ENCODE measurements at regions not wholly inside any gene's neighbourhood (a gene's known extent, or its start where the extent isn't known, plus 50 kb on each side); places are given as distances from the start of the nearest gene placed in this dataset.

GRCh38 chr9:107632216-107632615, 142.6 kb upstream of the KLF4 start:
- H3K27ac ChIP-seq (ENCODE audit: extremely low read length, insufficient read depth, low read length): no peak overlapping the region
- CTCF ChIA-PET (ENCODE audit: low intra/inter-chr PET ratio, low total read pairs): no interaction called here
- H2AFZ ChIP-seq (ENCODE audit: low read length): no peak overlapping the region
- DNase-seq (ENCODE audit: low spot score) (no peak), FAIRE-seq (no peak), ATAC-seq (no peak)
- intact Hi-C loops (cut with micrococcal nuclease; ENCODE audit: unreplicated experiment): no loop called here
- no peaks in the 10 kb centered on the region for H3K4me1 ChIP-seq (ENCODE audit: insufficient read depth, low read length)
- H3K27me3 ChIP-seq (ENCODE audit: control insufficient read depth in 1 of 2, insufficient read depth in 2 of 2, low read length in 2 of 2): peaks cover 1 to 17% of the 10 kb centered on the region in 2 experiments; a peak in 4 of 5 replicates
- H3K36me3 ChIP-seq (replicated peaks in 1 of 2; ENCODE audit: control insufficient read depth in 1 of 2, insufficient read depth in 2 of 2, low read length in 2 of 2): no peaks in the 10 kb centered on the region
- H4K20me1 ChIP-seq (ENCODE audit: insufficient read depth, low read length): no peaks in the 10 kb centered on the region
- no peaks in the 10 kb centered on the region for H3K9me3 ChIP-seq (ENCODE audit: low read length)
- H3K9ac ChIP-seq (ENCODE audit: insufficient read depth, low read depth, low read length): no peak overlapping the region
- BruUV-seq (replicated peaks): no TSS peak
- WGBS (ENCODE audit: low lambda C conversion rate): 34% methylated on average over 9 of the region's 9 CpGs
- no peaks in the 10 kb centered on the region for H3K79me2 ChIP-seq (ENCODE audit: insufficient read depth, low read length)
- H3K4me2 ChIP-seq (ENCODE audit: low read depth, low read length): no peak overlapping the region
- no peak overlapping the region for H3K4me3 ChIP-seq (replicated peaks in 1 of 3; ENCODE audit: insufficient read depth in 1 of 3, low read depth in 2 of 3, low read length in 3 of 3)
- POLR2A ChIA-PET: no interaction called here
- in situ Hi-C loops (cut with HindIII; ENCODE audit: extremely low pct_ligation_motif_present, low pct_unique_long_range_greater_than_20kb): no loop called here
- TF ChIP-seq SOX13 (IDR thresholded peaks at IDR 0.05) (no peak), SOX13 (CRISPR knock-in tag; conservative IDR thresholded peaks at IDR 0.05 in 1 of 2, IDR thresholded peaks at IDR 0.05 in 1 of 2) (no peak), TEAD2 (CRISPR knock-in tag; IDR thresholded peaks at IDR 0.05) (no peak), ZNF30 (CRISPR knock-in tag; IDR thresholded peaks at IDR 0.05) (no peak), CHCHD3 (CRISPR knock-in tag; IDR thresholded peaks at IDR 0.05) (no peak), SNAPC4 (CRISPR knock-in tag; IDR thresholded peaks at IDR 0.05) (no peak), ELK4 (CRISPR knock-in tag; IDR thresholded peaks at IDR 0.05; ENCODE audit: borderline replicate concordance) (no peak), GTF3A (CRISPR knock-in tag; conservative IDR thresholded peaks at IDR 0.05) (no peak), CENPBD1 (CRISPR knock-in tag; IDR thresholded peaks at IDR 0.05; ENCODE audit: borderline replicate concordance, low read depth) (no peak), ZNF567 (CRISPR knock-in tag; IDR thresholded peaks at IDR 0.05; ENCODE audit: borderline replicate concordance) (no peak), FOSL1 (CRISPR knock-in tag; IDR thresholded peaks at IDR 0.05; ENCODE audit: borderline replicate concordance) (no peak), HCFC1 (IDR thresholded peaks at IDR 0.05; ENCODE audit: low read depth, low read length) (no peak), ZNF572 (CRISPR knock-in tag; IDR thresholded peaks at IDR 0.05) (no peak), PTBP1 (IDR thresholded peaks at IDR 0.05; ENCODE audit: low read depth, low read length, poor library complexity, severe bottlenecking) (no peak), HNF1B (CRISPR knock-in tag; IDR thresholded peaks at IDR 0.05) (no peak), ZNF138 (CRISPR knock-in tag; IDR thresholded peaks at IDR 0.05; ENCODE audit: low read depth) (no peak)

Measured in HepG2 (cell line).